ENCODE measurements at regions not wholly inside any gene's neighbourhood (a gene's known extent, or its start where the extent isn't known, plus 50 kb on each side); places are given as distances from the start of the nearest gene placed in this dataset.

DNA sequence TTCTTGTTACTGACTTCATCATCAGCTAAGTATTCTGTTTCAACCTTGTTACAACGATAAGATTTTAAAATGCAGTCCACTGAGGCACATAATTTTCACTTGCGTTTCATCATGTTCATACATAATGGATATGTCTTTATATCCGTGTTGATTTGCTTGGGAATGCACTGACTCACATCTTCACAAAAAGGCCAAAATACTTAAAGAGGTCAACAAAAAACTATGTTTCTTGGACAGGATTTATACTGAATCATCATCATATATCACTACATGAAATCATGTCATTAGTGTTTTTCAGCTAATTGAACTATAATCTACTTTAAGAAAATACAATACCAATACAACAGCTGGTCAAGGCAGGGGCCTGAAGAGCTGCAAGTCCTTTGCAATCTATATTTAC lies 324.5 kb upstream of the KLF6 start:
- no peaks in the 10 kb centered on the region for H3K9me3 Mint-ChIP-seq
- TF ChIP-seq, protein P1, sequence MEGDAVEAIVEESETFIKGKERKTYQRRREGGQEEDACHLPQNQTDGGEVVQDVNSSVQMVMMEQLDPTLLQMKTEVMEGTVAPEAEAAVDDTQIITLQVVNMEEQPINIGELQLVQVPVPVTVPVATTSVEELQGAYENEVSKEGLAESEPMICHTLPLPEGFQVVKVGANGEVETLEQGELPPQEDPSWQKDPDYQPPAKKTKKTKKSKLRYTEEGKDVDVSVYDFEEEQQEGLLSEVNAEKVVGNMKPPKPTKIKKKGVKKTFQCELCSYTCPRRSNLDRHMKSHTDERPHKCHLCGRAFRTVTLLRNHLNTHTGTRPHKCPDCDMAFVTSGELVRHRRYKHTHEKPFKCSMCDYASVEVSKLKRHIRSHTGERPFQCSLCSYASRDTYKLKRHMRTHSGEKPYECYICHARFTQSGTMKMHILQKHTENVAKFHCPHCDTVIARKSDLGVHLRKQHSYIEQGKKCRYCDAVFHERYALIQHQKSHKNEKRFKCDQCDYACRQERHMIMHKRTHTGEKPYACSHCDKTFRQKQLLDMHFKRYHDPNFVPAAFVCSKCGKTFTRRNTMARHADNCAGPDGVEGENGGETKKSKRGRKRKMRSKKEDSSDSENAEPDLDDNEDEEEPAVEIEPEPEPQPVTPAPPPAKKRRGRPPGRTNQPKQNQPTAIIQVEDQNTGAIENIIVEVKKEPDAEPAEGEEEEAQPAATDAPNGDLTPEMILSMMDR (IDR thresholded peaks at IDR 0.05) = no peak
- Histone ChIP-seq H3K4me3 (ENCODE audit: low read length) (no peak overlapping the region), H3K9me3 (ENCODE audit: control insufficient read depth, insufficient read depth, low read length) (no peaks in the 10 kb centered on the region), H3K4me1 (ENCODE audit: control insufficient read depth, insufficient read depth, low read length) (no peaks in the 10 kb centered on the region), H3K27me3 (ENCODE audit: control insufficient read depth, insufficient read depth, low read length) (no peaks in the 10 kb centered on the region), H3K27ac (ENCODE audit: low read length) (no peak overlapping the region), H3K36me3 (ENCODE audit: control insufficient read depth, insufficient read depth, low read length) (no peaks in the 10 kb centered on the region)
- no peak overlapping the region for H3K4me3 Mint-ChIP-seq
- intact Hi-C loops (cut with micrococcal nuclease) = no loop called here
- H3K4me1 Mint-ChIP-seq = no peaks in the 10 kb centered on the region
- H3K27me3 Mint-ChIP-seq (ENCODE audit: low read depth in 2 of 2) = no peaks in the 10 kb centered on the region
- 97% methylated on average over 3 of the region's 3 CpGs for WGBS (ENCODE audit: insufficient coverage)
- no peaks in the 10 kb centered on the region for H3K36me3 Mint-ChIP-seq
- DNase-seq (no peak), ATAC-seq (no peak)
- no peak overlapping the region for H3K27ac Mint-ChIP-seq

DNA sequence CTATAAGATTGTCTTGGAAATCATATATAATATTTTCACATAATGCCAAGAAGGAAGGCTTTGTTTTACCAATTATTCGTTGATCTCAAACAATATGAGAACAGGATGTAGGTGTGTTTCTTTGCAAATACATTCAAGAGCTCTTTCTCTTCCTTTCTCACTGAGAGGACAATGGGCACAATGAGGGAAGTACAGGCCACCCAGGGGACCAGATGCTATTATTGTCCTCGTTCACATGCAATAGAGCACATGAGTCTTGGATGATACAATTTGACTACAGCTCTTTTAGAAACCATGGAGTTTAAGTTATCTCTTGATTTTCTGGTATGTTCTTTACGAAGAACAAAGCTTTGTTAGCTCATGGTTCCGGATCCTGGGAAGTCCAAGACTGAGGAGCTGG lies 323.7 kb upstream of the KLF6 start:
- no peak overlapping the region for H3K4me3 ChIP-seq (ENCODE audit: low read length)
- no peak overlapping the region for H3K4me3 Mint-ChIP-seq
- H3K27me3 Mint-ChIP-seq (ENCODE audit: low read depth in 2 of 2) = no peaks in the 10 kb centered on the region
- H3K9me3 Mint-ChIP-seq = no peaks in the 10 kb centered on the region
- no peak overlapping the region for H3K27ac ChIP-seq (ENCODE audit: low read length)
- TF ChIP-seq, protein P1 (IDR thresholded peaks at IDR 0.05) = no peak
- no peaks in the 10 kb centered on the region for H3K9me3 ChIP-seq (ENCODE audit: control insufficient read depth, insufficient read depth, low read length)
- no peaks in the 10 kb centered on the region for H3K36me3 ChIP-seq (ENCODE audit: control insufficient read depth, insufficient read depth, low read length)
- no peaks in the 10 kb centered on the region for H3K27me3 ChIP-seq (ENCODE audit: control insufficient read depth, insufficient read depth, low read length)
- H3K4me1 Mint-ChIP-seq = peaks cover 0 to under 1% of the 10 kb centered on the region in 2 donors
- ATAC-seq (no peak), DNase-seq (no peak)
- no peak overlapping the region for H3K27ac Mint-ChIP-seq
- H3K36me3 Mint-ChIP-seq = no peaks in the 10 kb centered on the region
- no peaks in the 10 kb centered on the region for H3K4me1 ChIP-seq (ENCODE audit: control insufficient read depth, insufficient read depth, low read length)
- intact Hi-C loops (cut with micrococcal nuclease) = no loop called here
- 89% methylated on average over 3 of the region's 4 CpGs for WGBS (ENCODE audit: insufficient coverage)

DNA sequence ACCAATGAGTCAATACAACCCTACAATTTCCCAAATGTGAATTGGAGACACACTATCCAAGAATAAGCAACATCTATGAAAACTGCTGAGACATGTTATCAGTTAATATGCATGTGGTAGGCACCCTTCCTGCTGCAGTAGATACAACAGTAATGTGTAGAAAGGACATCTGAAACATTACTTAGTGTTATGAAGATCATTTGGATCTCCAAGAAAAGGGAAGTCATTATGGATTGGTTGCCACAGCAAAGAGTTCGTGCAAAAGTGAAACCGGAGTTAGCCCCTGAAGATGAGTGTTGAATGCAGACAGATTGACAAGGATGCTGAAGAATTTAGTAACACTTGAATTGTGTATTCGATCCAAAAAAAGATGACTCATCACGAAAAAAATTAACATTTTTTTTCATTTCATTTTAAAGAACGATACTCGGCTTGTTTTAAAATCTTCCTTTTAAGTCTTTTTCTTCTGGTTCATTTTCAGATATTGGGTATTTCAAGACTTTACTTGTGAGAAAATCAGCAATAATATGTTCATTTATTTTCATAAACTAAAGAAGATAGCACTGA lies 322.4 kb upstream of the KLF6 start:
- no peaks in the 10 kb centered on the region for H3K9me3 ChIP-seq (ENCODE audit: control insufficient read depth, insufficient read depth, low read length)
- no peak for DNase-seq
- WGBS (ENCODE audit: insufficient coverage) = 60% methylated on average over 3 of the region's 6 CpGs

More for the DNA sequence above, 322.4 kb upstream of the KLF6 start:
- ATAC-seq = no peak
- Mint-ChIP-seq H3K36me3 (no peaks in the 10 kb centered on the region), H3K4me1 (peaks cover 3 to 5% of the 10 kb centered on the region in 2 donors), H3K9me3 (no peaks in the 10 kb centered on the region), H3K4me3 (no peak overlapping the region), H3K27ac (no peak overlapping the region), H3K27me3 (ENCODE audit: low read depth in 2 of 2) (no peaks in the 10 kb centered on the region)
- no peak overlapping the region for H3K4me3 ChIP-seq (ENCODE audit: low read length)
- no peaks in the 10 kb centered on the region for H3K4me1 ChIP-seq (ENCODE audit: control insufficient read depth, insufficient read depth, low read length)
- no peaks in the 10 kb centered on the region for H3K27me3 ChIP-seq (ENCODE audit: control insufficient read depth, insufficient read depth, low read length)
- no peak overlapping the region for H3K27ac ChIP-seq (ENCODE audit: low read length)
- no peaks in the 10 kb centered on the region for H3K36me3 ChIP-seq (ENCODE audit: control insufficient read depth, insufficient read depth, low read length)
- intact Hi-C loops (cut with micrococcal nuclease) = no loop called here
- TF ChIP-seq, protein P1 (IDR thresholded peaks at IDR 0.05) = no peak

Data from natural killer cell (primary cell).